HG03521 (cell line): ENCODE measurements at regions not wholly inside any gene's neighbourhood (a gene's known extent, or its start where the extent isn't known, plus 50 kb on each side); places are given as distances from the start of the nearest gene placed in this dataset.

ENCODE experiments used
- ATAC-seq: cut with Tn5 transposase; IDR thresholded peaks from one replicate; pipeline ENCODE4 v1.9.1; 2021; ENCODE audit warnings: mild to moderate bottlenecking, moderate library complexity; ENCODE audit not compliant: unreplicated experiment

GRCh38 chr2:196383799-196384198, 212.4 kb upstream of the STK17B start:
- ATAC-seq = no peak

GRCh38 chr2:196384729-196385128, 213.4 kb upstream of the STK17B start:
- no peak for ATAC-seq

- no peak for ATAC-seq
These were observed 218.3 kb upstream of the STK17B start for GRCh38 chr2:196389670-196390069.

- no peak for ATAC-seq
These were observed 219.1 kb upstream of the STK17B start for GRCh38 chr2:196390243-196391148.

GRCh38 chr2:196391149-196391479, 219.7 kb upstream of the STK17B start:
- no peak for ATAC-seq

- no peak for ATAC-seq
These were observed 227.7 kb upstream of the STK17B start for GRCh38 chr2:196399096-196399495.

- ATAC-seq = no peak
These were observed 228.6 kb upstream of the STK17B start for GRCh38 chr2:196399722-196400691.

GRCh38 chr2:196403471-196403870, 232.1 kb upstream of the STK17B start:
- ATAC-seq = no peak

- ATAC-seq = no peak
These were observed 232.9 kb upstream of the STK17B start for GRCh38 chr2:196404276-196404675.

GRCh38 chr2:196407675-196408264, 231.7 kb upstream of the CCDC150 start:
- ATAC-seq = no peak

GRCh38 chr2:196409376-196409775, 230.1 kb upstream of the CCDC150 start:
- no peak for ATAC-seq

GRCh38 chr2:196410008-196410407, 229.5 kb upstream of the CCDC150 start:
- no peak for ATAC-seq

- ATAC-seq = peak; percentile 41
These were observed 225.7 kb upstream of the CCDC150 start for GRCh38 chr2:196413821-196414274.

- peak; percentile 61 for ATAC-seq
These were observed 224.1 kb upstream of the CCDC150 start for GRCh38 chr2:196415384-196415783.

GRCh38 chr2:196420143-196420542, 219.4 kb upstream of the CCDC150 start:
- ATAC-seq = no peak

- no peak for ATAC-seq
These were observed 217.6 kb upstream of the CCDC150 start for GRCh38 chr2:196421880-196422279.

GRCh38 chr2:196422361-196422760, 217.2 kb upstream of the CCDC150 start:
- ATAC-seq = no peak

- no peak for ATAC-seq
These were observed 213.4 kb upstream of the CCDC150 start for GRCh38 chr2:196426122-196426521.

GRCh38 chr2:196427986-196428634, 211.4 kb upstream of the CCDC150 start:
- ATAC-seq = no peak

- no peak for ATAC-seq
These were observed 208.4 kb upstream of the CCDC150 start for GRCh38 chr2:196431076-196431475.

- ATAC-seq = no peak
These were observed 207.6 kb upstream of the CCDC150 start for GRCh38 chr2:196431957-196432356.
